Left cardiac atrium (tissue), 4 donors: ENCODE measurements at regions not wholly inside any gene's neighbourhood (a gene's known extent, or its start where the extent isn't known, plus 50 kb on each side); places are given as distances from the start of the nearest gene placed in this dataset.

Experiments
- ATAC-seq, 2 donors: fragments of 200-7000 bp; cut with Tn5 transposase; one replicate each; pipeline ENCODE4 v1.9.1; 2020; ENCODE audit warnings: mild to moderate bottlenecking in 2 of 2, moderate library complexity in 2 of 2
- DNase-seq: peaks from one replicate; pipeline ENCODE4 v3.0.0-alpha.2; 2020
- intact Hi-C, 2 donors: fragments of 100-400 bp; cut with DNase I; formaldehyde crosslinking; loops; one replicate each; pipeline versions ENCODE4 v1.14.1 to v1.15.1; 2022 to 2023
- donor health status: DM: no; HTN: yes; CAD: no.
- donor health status: DM: no; HTN: yes; CAD: no; lungs with severe emphysema.
- donor health status: DM: yes; HTN: yes; CAD: no.
- donor health status: Dilated cardiomyopathy.

- intact Hi-C loops = loop anchor here in 1 of 2 donors (5.0 kb wide), 1 partner anchor 1035 kb away; no protein-coding TSS in a partner anchor
- ATAC-seq (no peak), DNase-seq (no peak)
Observed at GRCh38 chr20:60851826-60852704, 400.0 kb upstream of the CDH4 start.

DNA sequence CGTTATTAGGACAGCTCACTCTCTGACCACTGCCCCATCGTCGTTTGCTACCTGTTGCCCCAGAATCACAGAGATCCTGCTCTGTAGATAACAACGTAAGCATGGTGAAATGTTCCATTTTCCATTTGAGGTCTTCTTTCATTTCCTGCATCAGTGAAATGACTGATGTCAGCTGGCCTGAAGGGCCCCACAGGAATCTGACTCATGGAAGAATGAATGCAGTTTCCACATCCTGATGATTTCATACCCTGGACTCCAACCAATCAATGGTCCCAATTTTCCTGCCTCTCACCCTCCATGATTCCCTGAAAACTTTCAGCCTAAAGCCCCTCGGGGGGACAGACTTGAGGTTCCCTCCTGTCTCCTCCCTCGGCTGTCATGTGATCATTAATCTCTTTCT, 394.4 kb upstream of the CDH4 start:
- no peak for DNase-seq
- no peak for ATAC-seq
- intact Hi-C loops = no loop called here

GRCh38 chr20:60862601-60863000, 389.5 kb upstream of the CDH4 start:
- intact Hi-C loops = no loop called here
- DNase-seq (no peak), ATAC-seq (no peak)

DNA sequence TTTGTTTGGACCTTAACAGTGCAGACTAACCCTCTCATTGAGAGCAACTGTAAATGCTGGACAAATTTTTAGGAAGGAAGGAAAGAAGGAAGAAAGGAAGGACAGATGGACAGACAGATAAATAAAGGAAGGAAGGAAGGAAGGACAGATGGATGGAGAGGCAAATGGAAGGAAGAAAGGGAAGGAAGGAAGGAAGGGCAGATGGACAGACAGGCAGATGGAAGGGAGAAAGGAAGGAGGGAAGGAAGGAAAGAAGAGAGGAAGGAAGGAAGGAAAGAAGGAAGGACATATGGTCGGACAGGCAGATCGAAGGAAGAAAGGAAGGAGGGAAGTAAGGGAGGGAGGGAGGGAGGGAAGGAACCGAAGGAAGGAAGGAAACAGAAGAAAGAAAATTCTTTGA, 388.5 kb upstream of the CDH4 start:
- ATAC-seq (no peak), DNase-seq (no peak)
- intact Hi-C loops = no loop called here

- no peak for ATAC-seq
- intact Hi-C loops = no loop called here
- DNase-seq = no peak
Observed at GRCh38 chr20:60867589-60867988, 384.5 kb upstream of the CDH4 start.

- no peak for DNase-seq
- ATAC-seq = no peak
- intact Hi-C loops = no loop called here
Observed at GRCh38 chr20:60868316-60868891, 383.7 kb upstream of the CDH4 start.

GRCh38 chr20:60869087-60869486, 383.0 kb upstream of the CDH4 start:
- no peak for ATAC-seq
- DNase-seq = no peak
- intact Hi-C loops = no loop called here

GRCh38 chr20:60869625-60870024, 382.4 kb upstream of the CDH4 start:
- intact Hi-C loops = no loop called here
- DNase-seq (no peak), ATAC-seq (no peak)

GRCh38 chr20:60870040-60870439, 382.0 kb upstream of the CDH4 start:
- DNase-seq = no peak
- intact Hi-C loops = no loop called here

DNA sequence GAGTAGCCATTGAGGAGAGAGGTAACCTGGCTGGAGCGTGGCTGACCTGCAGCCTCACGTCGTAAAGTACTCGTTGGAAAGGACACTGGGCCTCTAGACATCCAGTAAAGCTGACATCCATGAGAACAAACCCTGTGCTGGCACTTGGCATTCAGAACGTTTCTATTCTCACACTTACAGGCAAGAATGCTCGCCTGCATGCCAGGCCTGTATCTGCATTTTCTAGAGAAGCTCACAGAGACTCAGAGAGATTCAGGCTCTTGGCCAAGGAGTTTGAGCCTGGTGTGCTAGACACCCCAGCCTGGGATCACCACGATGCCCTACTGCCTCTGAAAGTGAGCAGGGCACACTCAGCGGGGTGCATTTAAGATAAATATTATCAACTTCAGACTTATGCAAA, 379.8 kb upstream of the CDH4 start:
- peak in 1 of 2 donors; percentile 32 for ATAC-seq
- no peak for DNase-seq
- intact Hi-C loops = no loop called here

More at GRCh38 chr20:60870040-60870439, 382.0 kb upstream of the CDH4 start:
- no peak for ATAC-seq

- no peak for DNase-seq
- ATAC-seq = no peak
- intact Hi-C loops = no loop called here
Observed at GRCh38 chr20:60877071-60877857, 374.8 kb upstream of the CDH4 start.

GRCh38 chr20:60882836-60883235, 369.2 kb upstream of the CDH4 start:
- intact Hi-C loops = no loop called here
- ATAC-seq = no peak

DNA sequence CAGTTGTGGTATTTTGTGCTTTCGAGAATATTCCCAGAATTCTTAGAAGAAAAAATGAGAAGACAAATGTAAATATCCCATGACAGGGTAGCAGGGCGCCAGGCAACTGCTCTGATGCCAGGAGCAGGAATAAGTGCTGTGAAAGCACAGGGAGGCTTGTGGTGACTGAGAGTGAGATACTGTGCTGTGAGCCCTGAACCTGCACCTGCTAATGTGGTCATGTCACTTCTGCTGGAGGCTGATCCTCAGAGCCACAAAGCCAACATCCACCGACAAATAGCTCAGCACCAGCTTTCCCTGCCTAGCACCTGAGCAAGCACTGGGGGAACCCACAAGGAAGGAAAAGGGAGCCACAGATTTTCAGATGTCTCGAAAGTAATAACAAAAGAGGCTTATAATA, 368.6 kb upstream of the CDH4 start:
- no peak for ATAC-seq
- intact Hi-C loops = no loop called here
- no peak for DNase-seq

More at GRCh38 chr20:60882836-60883235, 369.2 kb upstream of the CDH4 start:
- DNase-seq = no peak

DNA sequence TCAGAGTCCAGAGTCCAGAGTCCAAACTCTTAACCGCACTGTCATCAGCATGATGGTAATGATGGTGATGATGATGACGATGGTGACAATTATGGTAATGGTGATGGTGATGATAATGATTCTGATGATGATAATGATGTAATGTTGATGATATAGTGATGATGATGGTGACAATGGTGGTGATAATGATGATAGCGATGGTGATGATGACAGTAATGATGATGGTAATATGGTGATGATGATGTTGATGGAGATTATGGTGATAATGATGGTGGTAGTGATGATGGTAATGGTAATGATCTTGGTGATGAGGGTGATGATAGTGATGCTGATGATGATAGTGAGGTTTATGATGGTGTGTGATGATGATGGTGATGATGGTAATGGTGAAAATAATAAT, 367.8 kb upstream of the CDH4 start:
- intact Hi-C loops = no loop called here
- no peak for DNase-seq
- ATAC-seq = no peak

DNA sequence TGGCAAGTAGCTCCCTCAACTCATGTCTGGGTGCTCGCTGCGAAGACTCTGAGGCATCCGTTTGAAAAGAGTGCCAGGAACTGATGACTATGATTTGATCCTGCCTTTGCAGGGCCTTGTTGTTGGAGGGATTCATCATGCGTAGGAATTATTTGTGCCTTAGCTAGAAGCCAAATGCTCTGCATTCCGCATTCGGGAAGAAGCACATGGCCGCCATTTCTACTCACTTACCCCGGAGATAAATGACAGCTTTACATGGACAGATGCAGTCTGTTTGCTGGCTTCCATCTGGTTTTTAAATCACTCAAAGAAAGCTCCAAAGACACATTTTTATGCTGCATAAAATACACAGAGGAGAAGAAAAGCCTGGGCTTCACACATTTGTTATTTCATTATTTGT, 363.3 kb upstream of the CDH4 start:
- DNase-seq (no peak), ATAC-seq (no peak)
- intact Hi-C loops = no loop called here

- no peak for DNase-seq
- ATAC-seq = no peak
Observed at GRCh38 chr20:60892095-60892813, 359.8 kb upstream of the CDH4 start.

DNA sequence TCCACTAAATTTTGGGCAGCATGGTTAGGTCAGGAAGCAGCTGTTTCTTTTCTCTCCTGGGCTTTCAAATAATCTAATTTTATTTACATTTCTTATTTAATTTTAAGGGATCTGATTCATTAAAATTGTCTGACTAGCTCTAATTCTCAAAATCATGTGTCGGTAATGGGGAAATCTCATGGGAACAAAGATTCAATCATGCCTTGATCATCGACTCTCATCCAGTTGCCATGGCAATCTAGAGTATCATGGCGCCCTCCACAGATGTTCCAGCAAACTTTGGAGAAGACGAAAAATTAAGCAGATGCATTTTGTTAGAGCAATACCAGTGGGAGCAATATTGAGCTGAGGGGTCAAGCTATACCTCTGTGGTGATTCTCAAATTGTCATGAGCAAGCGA, 358.0 kb upstream of the CDH4 start:
- DNase-seq (no peak), ATAC-seq (no peak)
- intact Hi-C loops = no loop called here

More at GRCh38 chr20:60892095-60892813, 359.8 kb upstream of the CDH4 start:
- intact Hi-C loops = no loop called here

DNA sequence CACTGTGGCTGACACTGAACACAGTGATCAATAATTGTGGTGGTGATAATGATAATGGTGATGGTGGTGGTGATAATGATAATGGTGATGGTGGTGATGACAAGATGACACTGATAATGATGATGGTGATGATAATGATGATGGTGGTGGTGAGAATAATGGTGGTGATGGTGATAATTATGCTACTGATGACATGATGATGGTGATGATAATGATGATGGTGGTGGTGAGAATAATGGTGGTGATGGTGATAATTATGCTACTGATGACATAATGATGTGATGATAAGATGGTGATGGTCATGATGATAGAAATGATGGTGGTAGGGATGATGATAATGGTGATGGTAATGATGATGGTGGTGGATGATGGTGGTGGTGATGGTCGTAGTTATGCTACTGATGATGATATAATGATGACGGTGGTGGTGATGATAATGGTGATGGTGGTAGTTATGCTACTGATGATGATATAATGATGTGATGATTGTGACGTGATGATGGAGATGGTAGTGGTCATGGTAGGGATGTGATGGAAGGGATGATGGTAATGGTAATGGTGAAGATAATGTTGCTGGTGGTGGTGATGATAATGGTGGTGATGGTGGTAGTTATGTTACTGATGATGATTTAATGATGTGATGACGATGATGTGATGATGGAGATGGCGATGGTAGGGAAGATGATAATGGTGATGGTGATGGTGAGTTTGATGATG, 356.5 kb upstream of the CDH4 start:
- DNase-seq (no peak), ATAC-seq (no peak)
- intact Hi-C loops = no loop called here

- intact Hi-C loops = no loop called here
- no peak for DNase-seq
- ATAC-seq = no peak
Observed at GRCh38 chr20:60897976-60898375, 354.1 kb upstream of the CDH4 start.
